ENCODE measurements at regions not wholly inside any gene's neighbourhood (a gene's known extent, or its start where the extent isn't known, plus 50 kb on each side); places are given as distances from the start of the nearest gene placed in this dataset.

DNA sequence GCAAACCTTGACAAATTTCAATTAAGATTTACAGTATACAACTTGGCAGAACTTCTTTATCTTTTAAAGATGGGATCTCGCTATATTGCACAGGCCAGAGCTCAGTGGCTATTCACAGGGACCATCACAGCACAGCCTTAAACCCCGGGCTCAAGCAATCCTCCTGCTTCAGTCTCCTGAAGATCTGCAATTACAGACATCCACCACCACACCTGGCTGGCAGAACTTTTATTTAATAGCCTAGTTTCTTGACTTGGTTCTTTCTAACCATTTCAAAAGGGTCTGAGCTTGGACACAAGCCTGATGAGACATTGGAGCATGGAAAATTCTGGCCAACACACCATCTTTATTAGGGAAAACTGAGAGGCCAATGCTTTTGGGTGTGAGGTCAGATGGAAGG, 151.6 kb upstream of the KCNG1 start:
- TF ChIP-seq POLR2A (IDR thresholded peaks at IDR 0.05) = no peak
- TF ChIP-seq, protein P1, sequence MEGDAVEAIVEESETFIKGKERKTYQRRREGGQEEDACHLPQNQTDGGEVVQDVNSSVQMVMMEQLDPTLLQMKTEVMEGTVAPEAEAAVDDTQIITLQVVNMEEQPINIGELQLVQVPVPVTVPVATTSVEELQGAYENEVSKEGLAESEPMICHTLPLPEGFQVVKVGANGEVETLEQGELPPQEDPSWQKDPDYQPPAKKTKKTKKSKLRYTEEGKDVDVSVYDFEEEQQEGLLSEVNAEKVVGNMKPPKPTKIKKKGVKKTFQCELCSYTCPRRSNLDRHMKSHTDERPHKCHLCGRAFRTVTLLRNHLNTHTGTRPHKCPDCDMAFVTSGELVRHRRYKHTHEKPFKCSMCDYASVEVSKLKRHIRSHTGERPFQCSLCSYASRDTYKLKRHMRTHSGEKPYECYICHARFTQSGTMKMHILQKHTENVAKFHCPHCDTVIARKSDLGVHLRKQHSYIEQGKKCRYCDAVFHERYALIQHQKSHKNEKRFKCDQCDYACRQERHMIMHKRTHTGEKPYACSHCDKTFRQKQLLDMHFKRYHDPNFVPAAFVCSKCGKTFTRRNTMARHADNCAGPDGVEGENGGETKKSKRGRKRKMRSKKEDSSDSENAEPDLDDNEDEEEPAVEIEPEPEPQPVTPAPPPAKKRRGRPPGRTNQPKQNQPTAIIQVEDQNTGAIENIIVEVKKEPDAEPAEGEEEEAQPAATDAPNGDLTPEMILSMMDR (IDR thresholded peaks at IDR 0.05) = no peak

All from adrenal gland (tissue), 5 donors.